ENCODE measurements at regions not wholly inside any gene's neighbourhood (a gene's known extent, or its start where the extent isn't known, plus 50 kb on each side); places are given as distances from the start of the nearest gene placed in this dataset.
A peak's percentile ranks its signal among the peaks of the same experiment; 100 is the strongest.

GRCh38 chr1:83561346-83561745 is 437.6 kb downstream of the TTLL7 start:
- DNase-seq: no peak

GRCh38 chr1:83559129-83559840 is 439.6 kb downstream of the TTLL7 start:
- DNase-seq: no peak

- no peak for DNase-seq
Observed at GRCh38 chr1:83555871-83556270, 443.1 kb downstream of the TTLL7 start.

- DNase-seq: no peak
Observed at GRCh38 chr1:83554174-83554573, 444.8 kb downstream of the TTLL7 start.

- no peak for DNase-seq
Observed at GRCh38 chr1:83552820-83553219, 446.1 kb downstream of the TTLL7 start.

GRCh38 chr1:83548311-83548710 is 450.6 kb downstream of the TTLL7 start:
- no peak for DNase-seq

GRCh38 chr1:83547901-83548300 is 451.0 kb downstream of the TTLL7 start:
- DNase-seq: no peak

- DNase-seq: no peak
Observed at GRCh38 chr1:83546874-83547273, 452.1 kb downstream of the TTLL7 start.

- no peak for DNase-seq
Observed at GRCh38 chr1:83545066-83545862, 453.7 kb downstream of the TTLL7 start.

- DNase-seq: no peak
Observed at GRCh38 chr1:83543222-83543973, 455.5 kb downstream of the TTLL7 start.

- no peak for DNase-seq
Observed at GRCh38 chr1:83531521-83532309, 467.2 kb downstream of the TTLL7 start.

GRCh38 chr1:83530506-83530905 is 468.4 kb downstream of the TTLL7 start:
- DNase-seq: no peak

- DNase-seq: no peak
Observed at GRCh38 chr1:83527987-83528386, 470.9 kb downstream of the TTLL7 start.

- no peak for DNase-seq
Observed at GRCh38 chr1:83520797-83521196, 478.1 kb downstream of the TTLL7 start.

GRCh38 chr1:83516369-83516768 is 482.6 kb downstream of the TTLL7 start:
- no peak for DNase-seq

GRCh38 chr1:83515578-83516154 is 483.3 kb downstream of the TTLL7 start:
- DNase-seq: no peak

- no peak for DNase-seq
Observed at GRCh38 chr1:83512373-83513193, 486.3 kb downstream of the TTLL7 start.

- DNase-seq: no peak
Observed at GRCh38 chr1:83511146-83511726, 487.7 kb downstream of the TTLL7 start.

GRCh38 chr1:83509301-83509781 is 489.6 kb downstream of the TTLL7 start:
- no peak for DNase-seq

GRCh38 chr1:83508485-83509151 is 490.3 kb downstream of the TTLL7 start:
- DNase-seq: peak in 1 of 2 experiments; percentile 12

Data from SW 1271 (cell line).